DOHH2 (cell line): ENCODE measurements at regions not wholly inside any gene's neighbourhood (a gene's known extent, or its start where the extent isn't known, plus 50 kb on each side); places are given as distances from the start of the nearest gene placed in this dataset.

Source experiments
- CTCF ChIP-seq: fragments of 200-600 bp; sonication (generic); IDR thresholded peaks from one replicate; pipeline ENCODE4 v1.5.1; 2014; ENCODE audit warnings: antibody characterized with exemption, mild to moderate bottlenecking, low read depth, low read length; ENCODE audit not compliant: poor library complexity, severe bottlenecking
- EZH2phosphoT487 ChIP-seq: fragments of 200-600 bp; sonication (generic); IDR thresholded peaks from 2 replicates; pipeline ENCODE4 v1.6.1; 2017; ENCODE audit warnings: borderline replicate concordance, mild to moderate bottlenecking, antibody characterized with exemption, low read length, moderate library complexity, mixed read lengths

GRCh38 chr10:89144836-89145235 lies 62.3 kb downstream of the CH25H start:
- no peak for TF ChIP-seq EZH2phosphoT487
- no peak for TF ChIP-seq CTCF
